HUES64 (cell line): ENCODE measurements at regions not wholly inside any gene's neighbourhood (a gene's known extent, or its start where the extent isn't known, plus 50 kb on each side); places are given as distances from the start of the nearest gene placed in this dataset.
A peak's percentile ranks its signal among the peaks of the same experiment; 100 is the strongest.

Source experiments
- H3K27ac ChIP-seq: 2 replicates; pipeline ENCODE4 v1.7.0; 2013; ENCODE audit warnings: low read depth, low read length, inconsistent platforms
- H3K27me3 ChIP-seq: 2 replicates; pipeline ENCODE4 v1.6.1; 2013; ENCODE audit warnings: mild to moderate bottlenecking, low read length; ENCODE audit not compliant: insufficient read depth
- H3K36me3 ChIP-seq: 2 replicates; pipeline ENCODE4 v1.6.1; 2013; ENCODE audit warnings: mild to moderate bottlenecking, low read length; ENCODE audit not compliant: insufficient read depth
- H3K4me1 ChIP-seq: 2 replicates; pipeline ENCODE4 v1.6.1; 2013; ENCODE audit warnings: mild to moderate bottlenecking, low read length, moderate library complexity; ENCODE audit not compliant: insufficient read depth
- H3K4me3 ChIP-seq: 2 replicates; pipeline ENCODE4 v1.5.1; 2013; ENCODE audit warnings: mild to moderate bottlenecking, low read length, moderate library complexity
- H3K9ac ChIP-seq: 2 replicates; pipeline ENCODE4 v1.6.1; 2013; ENCODE audit warnings: mild to moderate bottlenecking, low read depth, low read length
- H3K9me3 ChIP-seq: 2 replicates; pipeline ENCODE4 v1.6.1; 2013; ENCODE audit warnings: low read depth, low read length; ENCODE audit not compliant: insufficient read depth
- WGBS: fragments of 150-250, 120-280 bp; methylation state at CpG from one replicate; pipeline ENCODE4 v1.1.7; 2013; ENCODE audit warnings: missing lambda C conversion rate; 5-methylcytosine and 5-hydroxymethylcytosine counted together

GRCh38 chr9:8235489-8235888 lies 435.9 kb upstream of the DMAC1 start:
- Histone ChIP-seq H3K36me3 (no peaks in the 10 kb centered on the region), H3K4me3 (no peak overlapping the region), H3K9ac (no peak overlapping the region), H3K4me1 (peaks cover 16% of the 10 kb centered on the region), H3K27ac (no peak overlapping the region), H3K9me3 (no peaks in the 10 kb centered on the region), H3K27me3 (no peaks in the 10 kb centered on the region)

DNA sequence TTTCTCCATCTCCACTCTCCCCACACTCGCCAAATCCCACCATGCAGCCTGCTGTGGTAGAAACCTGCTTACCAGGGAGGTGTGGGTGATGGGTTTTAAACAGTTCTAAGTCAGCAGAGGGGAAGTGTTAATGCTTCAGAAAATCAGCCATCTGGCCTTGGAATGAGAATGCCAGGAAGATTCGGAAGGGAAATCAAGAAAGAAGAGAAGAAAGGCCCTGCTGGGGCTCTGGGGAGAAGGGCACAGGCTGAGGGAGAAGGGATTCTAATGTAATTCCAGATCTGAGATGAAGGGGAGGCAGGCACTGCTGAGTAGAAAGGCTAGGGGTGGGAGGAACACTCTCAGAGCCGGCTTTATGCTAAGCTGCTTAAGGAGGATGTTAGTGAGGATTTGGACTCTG lies 434.7 kb upstream of the DMAC1 start:
- 43% methylated on average over 3 of the region's 3 CpGs for WGBS
- Histone ChIP-seq H3K4me1 (peaks cover 16% of the 10 kb centered on the region), H3K27ac (peak overlapping the region; percentile 34; the same call in 1 of the 2 replicates), H3K9me3 (no peaks in the 10 kb centered on the region), H3K4me3 (no peak overlapping the region), H3K27me3 (no peaks in the 10 kb centered on the region), H3K9ac (no peak overlapping the region), H3K36me3 (no peaks in the 10 kb centered on the region)

- 93% methylated on average over 2 of the region's 2 CpGs for WGBS
- Histone ChIP-seq H3K9me3 (no peaks in the 10 kb centered on the region), H3K36me3 (no peaks in the 10 kb centered on the region), H3K27me3 (no peaks in the 10 kb centered on the region), H3K4me3 (no peak overlapping the region), H3K27ac (no peak overlapping the region), H3K9ac (no peak overlapping the region), H3K4me1 (peaks cover 16% of the 10 kb centered on the region)
Measured at GRCh38 chr9:8232726-8233125, 433.1 kb upstream of the DMAC1 start.

- H3K27ac ChIP-seq = no peak overlapping the region
- H3K9ac ChIP-seq = no peak overlapping the region
- peaks cover 9% of the 10 kb centered on the region; the same call in 1 of the 2 replicates for H3K4me1 ChIP-seq
- 96% methylated on average over 3 of the region's 4 CpGs for WGBS
- no peaks in the 10 kb centered on the region for H3K9me3 ChIP-seq
- H3K4me3 ChIP-seq = no peak overlapping the region
- no peaks in the 10 kb centered on the region for H3K27me3 ChIP-seq
- no peaks in the 10 kb centered on the region for H3K36me3 ChIP-seq
Measured at GRCh38 chr9:8229226-8229625, 429.6 kb upstream of the DMAC1 start.

DNA sequence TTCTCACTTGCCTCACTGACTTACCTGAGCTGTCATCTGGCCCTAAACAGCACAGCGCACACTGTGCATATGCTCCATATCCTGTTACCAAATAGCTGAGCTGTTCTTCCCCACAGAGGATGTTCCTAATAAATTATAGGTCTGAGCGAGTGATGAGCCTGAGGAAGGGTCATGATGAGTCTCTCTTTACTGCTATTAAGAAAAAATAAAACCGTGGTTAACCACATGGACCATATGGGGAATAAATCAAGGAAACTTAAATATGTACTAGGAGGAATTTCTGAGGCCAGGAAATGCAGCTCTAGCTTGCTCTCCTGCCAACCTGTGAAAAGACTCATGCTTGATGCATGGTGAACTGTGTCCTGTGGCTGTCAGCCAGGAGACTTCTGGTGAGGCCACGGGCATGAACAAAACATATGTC lies 424.8 kb upstream of the DMAC1 start:
- no peak overlapping the region for H3K4me3 ChIP-seq
- H3K9me3 ChIP-seq = no peaks in the 10 kb centered on the region
- H3K27me3 ChIP-seq = no peaks in the 10 kb centered on the region
- no peaks in the 10 kb centered on the region for H3K36me3 ChIP-seq
- no peak overlapping the region for H3K9ac ChIP-seq
- no peak overlapping the region for H3K27ac ChIP-seq
- WGBS = 89% methylated on average over 4 of the region's 4 CpGs
- no peaks in the 10 kb centered on the region for H3K4me1 ChIP-seq

GRCh38 chr9:8223861-8224260 lies 424.3 kb upstream of the DMAC1 start:
- Histone ChIP-seq H3K4me3 (no peak overlapping the region), H3K36me3 (no peaks in the 10 kb centered on the region), H3K27me3 (no peaks in the 10 kb centered on the region), H3K27ac (no peak overlapping the region), H3K9ac (no peak overlapping the region), H3K4me1 (no peaks in the 10 kb centered on the region), H3K9me3 (no peaks in the 10 kb centered on the region)
- 100% methylated on average over 1 of the region's 1 CpG for WGBS

- Histone ChIP-seq H3K9ac (no peak overlapping the region), H3K9me3 (0 out of 2 replicates have a peak, but pooled peaks cover 5% of the 10 kb centered on the region), H3K36me3 (no peaks in the 10 kb centered on the region), H3K4me1 (no peaks in the 10 kb centered on the region), H3K27ac (no peak overlapping the region), H3K4me3 (no peak overlapping the region), H3K27me3 (no peaks in the 10 kb centered on the region)
- 57% methylated on average over 3 of the region's 4 CpGs for WGBS
Measured at GRCh38 chr9:8221462-8221861, 421.9 kb upstream of the DMAC1 start.

GRCh38 chr9:8208465-8208864 lies 408.9 kb upstream of the DMAC1 start:
- 88% methylated on average over 1 of the region's 2 CpGs for WGBS

DNA sequence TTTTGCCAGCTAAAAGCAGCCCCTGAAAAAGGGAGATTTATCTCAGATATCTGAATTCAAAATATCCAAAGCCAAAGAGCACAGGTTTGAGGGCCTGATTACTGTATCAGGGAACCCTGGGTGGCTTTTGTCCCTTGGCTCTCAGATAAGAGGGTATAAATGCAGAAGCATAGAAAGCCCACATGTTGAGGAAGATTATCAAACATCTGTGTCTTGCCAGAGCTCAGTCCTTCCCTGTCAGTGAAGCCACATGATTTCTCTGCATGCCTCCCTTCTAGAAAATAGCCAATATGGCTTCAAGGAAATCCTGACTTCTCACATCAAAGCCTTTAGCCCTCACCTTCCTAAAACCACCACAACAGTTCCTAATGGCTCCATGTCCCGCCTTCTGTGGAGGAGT lies 408.0 kb upstream of the DMAC1 start:
- H3K9me3 ChIP-seq = no peaks in the 10 kb centered on the region
- 88% methylated on average over 1 of the region's 1 CpG for WGBS

More at GRCh38 chr9:8208465-8208864, 408.9 kb upstream of the DMAC1 start:
- Histone ChIP-seq H3K36me3 (no peaks in the 10 kb centered on the region), H3K27me3 (no peaks in the 10 kb centered on the region), H3K4me1 (no peaks in the 10 kb centered on the region), H3K4me3 (no peak overlapping the region), H3K9ac (no peak overlapping the region), H3K9me3 (no peaks in the 10 kb centered on the region), H3K27ac (no peak overlapping the region)

DNA sequence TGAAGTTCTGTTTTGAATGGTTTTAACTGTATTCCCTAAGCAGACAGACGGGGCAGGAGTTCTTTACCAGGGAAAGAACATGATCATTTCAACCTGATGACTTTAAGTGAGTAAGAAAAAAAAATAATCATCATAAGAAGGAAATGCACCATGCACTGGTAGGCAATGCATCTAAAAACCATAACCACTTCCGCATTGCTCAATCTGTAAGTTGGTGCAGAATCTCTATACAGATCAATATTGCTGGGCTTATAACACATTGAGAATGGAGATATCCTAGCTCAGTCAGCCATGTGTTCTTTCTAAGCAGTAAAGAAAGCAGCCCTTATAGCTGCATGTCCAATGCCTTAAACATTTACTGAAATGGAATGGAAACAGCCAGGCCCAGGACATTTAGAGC lies 407.1 kb upstream of the DMAC1 start:
- 50% methylated on average over 2 of the region's 2 CpGs for WGBS
- Histone ChIP-seq H3K4me3 (no peak overlapping the region), H3K9ac (no peak overlapping the region), H3K36me3 (no peaks in the 10 kb centered on the region), H3K27me3 (no peaks in the 10 kb centered on the region), H3K9me3 (no peaks in the 10 kb centered on the region), H3K4me1 (no peaks in the 10 kb centered on the region), H3K27ac (no peak overlapping the region)

More for the DNA sequence above, 408.0 kb upstream of the DMAC1 start:
- H3K4me1 ChIP-seq = no peaks in the 10 kb centered on the region
- no peak overlapping the region for H3K27ac ChIP-seq
- no peaks in the 10 kb centered on the region for H3K36me3 ChIP-seq
- no peak overlapping the region for H3K9ac ChIP-seq
- no peaks in the 10 kb centered on the region for H3K27me3 ChIP-seq
- H3K4me3 ChIP-seq = no peak overlapping the region

GRCh38 chr9:8205576-8205975 lies 406.0 kb upstream of the DMAC1 start:
- no peaks in the 10 kb centered on the region for H3K4me1 ChIP-seq
- H3K27me3 ChIP-seq = no peaks in the 10 kb centered on the region
- H3K9me3 ChIP-seq = no peaks in the 10 kb centered on the region
- no peak overlapping the region for H3K9ac ChIP-seq
- no peak overlapping the region for H3K4me3 ChIP-seq
- H3K36me3 ChIP-seq = no peaks in the 10 kb centered on the region
- H3K27ac ChIP-seq = no peak overlapping the region

DNA sequence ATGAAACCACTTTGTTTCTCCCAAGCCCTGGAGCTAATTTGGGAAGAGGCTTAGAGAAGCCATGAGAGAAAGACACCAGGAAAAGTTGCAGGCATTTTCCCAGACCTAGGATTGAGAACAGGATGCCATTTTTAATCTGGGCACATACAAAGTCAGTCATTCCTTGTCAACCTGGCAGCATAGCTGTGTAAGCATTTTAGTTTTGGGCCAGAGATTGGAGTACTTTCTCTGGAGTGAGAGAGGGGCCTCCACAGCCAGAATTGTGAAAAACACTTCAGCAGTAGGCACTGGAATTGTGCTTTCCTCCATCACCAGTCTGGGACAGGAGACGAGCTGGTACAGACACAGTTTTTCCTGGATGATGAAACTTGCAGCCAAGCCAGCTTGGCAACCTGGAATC lies 390.3 kb upstream of the DMAC1 start:
- Histone ChIP-seq H3K27ac (no peak overlapping the region), H3K9me3 (0 out of 2 replicates have a peak, but pooled peaks cover 2% of the 10 kb centered on the region)
- 97% methylated on average over 1 of the region's 1 CpG for whole genome bisulfite sequencing

More for the DNA sequence above, 390.3 kb upstream of the DMAC1 start:
- Histone ChIP-seq H3K36me3 (no peaks in the 10 kb centered on the region), H3K4me1 (no peaks in the 10 kb centered on the region), H3K9ac (no peak overlapping the region), H3K4me3 (no peak overlapping the region), H3K27me3 (no peaks in the 10 kb centered on the region)
